IMR-90 (cell line): ENCODE measurements at regions not wholly inside any gene's neighbourhood (a gene's known extent, or its start where the extent isn't known, plus 50 kb on each side); places are given as distances from the start of the nearest gene placed in this dataset.

ENCODE experiments used
- ATAC-seq: fragments of 200-7000 bp; cut with Tn5 transposase; 2 replicates; pipeline ENCODE4 v1.9.1; 2020; ENCODE audit warnings: low read depth, mild to moderate bottlenecking, moderate library complexity
- BruUV-seq: library from RNA; stranded (reverse); fragments of 400-500 nt; replicated peaks from 2 replicates; lab custom pipeline; 2021; lab: Mats Ljungman, UMichigan
- CTCF ChIA-PET: fragments of 300-600 bp; formaldehyde crosslinking; extraction: SDS; loops from one replicate; lab custom pipeline; 2021; ENCODE audit warnings: antibody characterized with exemption; lab: Yijun Ruan, JAX
- POLR2A ChIA-PET: fragments of 300-600 bp; sonication (Branson Sonifier 250); formaldehyde crosslinking; loops from one replicate; lab custom pipeline; 2022; ENCODE audit warnings: antibody characterized with exemption; ENCODE audit not compliant: unreplicated experiment; lab: Charles Lee
- DNase-seq: peaks from one replicate; pipeline ENCODE4 v3.0.0; 2013
- H2AFZ ChIP-seq: replicated peaks from 2 replicates; pipeline ENCODE3; 2013; ENCODE audit warnings: low read length, mild to moderate bottlenecking; ENCODE audit not compliant: poor library complexity
- H2AK5ac ChIP-seq: 2 replicates; pipeline ENCODE4 v1.6.1; 2013; ENCODE audit warnings: low read depth, low read length, inconsistent platforms
- H2AK9ac ChIP-seq: replicated peaks from 2 replicates; pipeline ENCODE3; 2013; ENCODE audit warnings: mild to moderate bottlenecking, low read depth, low read length, moderate library complexity; ENCODE audit not compliant: poor library complexity
- H2BK120ac ChIP-seq: 2 replicates; pipeline ENCODE4 v1.6.1; 2013; ENCODE audit warnings: low read depth, low read length, inconsistent platforms
- H2BK15ac ChIP-seq: 3 replicates; pipeline ENCODE4 v1.6.1; 2013; ENCODE audit warnings: low read depth, low read length, inconsistent platforms
- H2BK20ac ChIP-seq: 2 replicates; pipeline ENCODE4 v1.6.1; 2013; ENCODE audit warnings: low read depth, mild to moderate bottlenecking, inconsistent platforms, low read length, moderate library complexity
- H2BK5ac ChIP-seq: 2 replicates; pipeline ENCODE4 v1.6.1; 2013; ENCODE audit warnings: mild to moderate bottlenecking, low read depth, low read length, inconsistent platforms; ENCODE audit not compliant: poor library complexity, severe bottlenecking
- H3K14ac ChIP-seq: replicated peaks from 2 replicates; pipeline ENCODE4 v1.6.1; 2013; ENCODE audit warnings: low read depth, low read length, inconsistent platforms
- H3K18ac ChIP-seq: 2 replicates; pipeline ENCODE4 v1.6.1; 2013; ENCODE audit warnings: low read depth, low read length, control low read depth
- H3K23ac ChIP-seq: 2 replicates; pipeline ENCODE4 v1.6.1; 2013; ENCODE audit warnings: low read depth, low read length, inconsistent platforms
- H3K27ac ChIP-seq: 2 replicates; pipeline ENCODE4 v1.5.1; 2013; ENCODE audit warnings: mild to moderate bottlenecking, control low read depth, low read length; ENCODE audit not compliant: insufficient read depth
- H3K27me3 ChIP-seq: 2 replicates; pipeline ENCODE4 v1.6.1; 2013; ENCODE audit warnings: low read length; ENCODE audit not compliant: control insufficient read depth, insufficient read depth
- H3K36me3 ChIP-seq: 2 replicates; pipeline ENCODE4 v1.6.1; 2013; ENCODE audit warnings: low read length, mixed read lengths; ENCODE audit not compliant: control insufficient read depth, insufficient read depth
- H3K4ac ChIP-seq: 2 replicates; pipeline ENCODE4 v1.6.1; 2013; ENCODE audit warnings: low read depth, low read length, inconsistent platforms
- H3K4me1 ChIP-seq: 2 replicates; pipeline ENCODE4 v1.6.1; 2013; ENCODE audit warnings: low read length, mixed read lengths; ENCODE audit not compliant: control insufficient read depth, insufficient read depth
- H3K4me2 ChIP-seq: 2 replicates; pipeline ENCODE4 v1.6.1; 2013; ENCODE audit warnings: low read depth, mild to moderate bottlenecking, control low read depth, low read length, moderate library complexity
- H3K4me3 ChIP-seq: 2 replicates; pipeline ENCODE4 v1.5.1; 2013; ENCODE audit warnings: low read depth, mild to moderate bottlenecking, control low read depth, low read length, moderate library complexity; ENCODE audit not compliant: insufficient read depth
- H3K56ac ChIP-seq: 2 replicates; pipeline ENCODE4 v1.6.1; 2013; ENCODE audit warnings: low read length, inconsistent platforms; ENCODE audit not compliant: insufficient read depth; ENCODE audit errors: extremely low read depth
- H3K79me1 ChIP-seq, 2 experiments: 2 replicates each; pipeline ENCODE4 v1.6.1; 2013; ENCODE audit warnings: low read length in 2 of 2, inconsistent platforms in 1 of 2, low read depth in 1 of 2
- H3K9ac ChIP-seq: 2 replicates; pipeline ENCODE4 v1.6.1; 2013; ENCODE audit warnings: low read depth, low read length, control low read depth
- H3K9me1 ChIP-seq: 2 replicates; pipeline ENCODE4 v1.6.1; 2013; ENCODE audit warnings: low read length, inconsistent platforms; ENCODE audit not compliant: insufficient read depth
- H3K9me3 ChIP-seq: 2 replicates; pipeline ENCODE4 v1.6.1; 2013; ENCODE audit warnings: low read length; ENCODE audit not compliant: control insufficient read depth, insufficient read depth
- H4K20me1 ChIP-seq: 2 replicates; pipeline ENCODE4 v1.6.1; 2013; ENCODE audit warnings: low read length, inconsistent platforms; ENCODE audit not compliant: insufficient read depth
- H4K5ac ChIP-seq: 2 replicates; pipeline ENCODE4 v1.6.1; 2013; ENCODE audit warnings: mild to moderate bottlenecking, low read depth, low read length, control low read depth
- H4K8ac ChIP-seq, 2 experiments: 2 replicates each; pipeline ENCODE4 v1.6.1; 2013; ENCODE audit warnings: low read depth in 2 of 2, low read length in 2 of 2, control low read depth in 1 of 2, inconsistent platforms in 1 of 2
- H4K91ac ChIP-seq: 2 replicates; pipeline ENCODE4 v1.6.1; 2013; ENCODE audit warnings: low read depth, low read length, inconsistent platforms; ENCODE audit not compliant: insufficient read depth
- CHD1 ChIP-seq: IDR thresholded peaks from 2 replicates; pipeline ENCODE4 v1.6.1; 2012; ENCODE audit warnings: low read depth, low read length, improper control_type of control experiment
- FOS ChIP-seq: fragments of 150-350 bp; IDR thresholded peaks from 2 replicates; pipeline ENCODE4 v1.6.1; 2016; ENCODE audit warnings: low read depth, low read length
- MAFK ChIP-seq: IDR thresholded peaks from 2 replicates; pipeline ENCODE4 v1.6.1; 2012; ENCODE audit warnings: low read depth, low read length, improper control_type of control experiment
- MAZ ChIP-seq: IDR thresholded peaks from 2 replicates; pipeline ENCODE4 v1.6.1; 2012; ENCODE audit warnings: low read depth, mild to moderate bottlenecking, low read length, improper control_type of control experiment, moderate library complexity, borderline replicate concordance
- MXI1 ChIP-seq: IDR thresholded peaks from 2 replicates; pipeline ENCODE4 v1.6.1; 2012; ENCODE audit warnings: low read depth, mild to moderate bottlenecking, low read length, moderate library complexity, borderline replicate concordance
- POLR2A ChIP-seq: IDR thresholded peaks from 2 replicates; pipeline ENCODE4 v1.6.1; 2012; ENCODE audit warnings: mild to moderate bottlenecking, low read depth, low read length
- RAD21 ChIP-seq: IDR thresholded peaks from 2 replicates; pipeline ENCODE4 v1.6.1; 2012; ENCODE audit warnings: low read length, improper control_type of control experiment
- SMC3 ChIP-seq: fragments of 150-350 bp; IDR thresholded peaks from 2 replicates; pipeline ENCODE4 v1.6.1; 2016; ENCODE audit warnings: low read depth, mild to moderate bottlenecking, antibody characterized with exemption, low read length, moderate library complexity
- WGBS, 2 experiments: methylation state at CpG; one replicate each; pipeline versions ENCODE4 v1.1.5 to v1.1.7; 2013; ENCODE audit warnings: missing lambda C conversion rate in 2 of 2; ENCODE audit not compliant: insufficient read length in 1 of 2; ENCODE audit errors: extremely low coverage in 2 of 2; 5-methylcytosine and 5-hydroxymethylcytosine counted together
- dilution Hi-C: fragments of 300-500 bp; cut with HindIII; formaldehyde crosslinking; loops from one replicate; pipeline ENCODE4 v1.14.3; 2018; ENCODE audit warnings: low sequenced_read_pairs; ENCODE audit not compliant: unreplicated experiment
- in situ Hi-C: fragments of 300-500 bp; cut with MboI; formaldehyde crosslinking; loops from 3 replicates; pipeline ENCODE4 v1.14.3; 2019; ENCODE audit warnings: low sequenced_read_pairs, inconsistent platforms, mixed read lengths
- intact Hi-C: fragments of 100-400 bp; cut with micrococcal nuclease; formaldehyde crosslinking; loops from 2 replicates; pipeline ENCODE4 v1.10.0; 2022

DNA sequence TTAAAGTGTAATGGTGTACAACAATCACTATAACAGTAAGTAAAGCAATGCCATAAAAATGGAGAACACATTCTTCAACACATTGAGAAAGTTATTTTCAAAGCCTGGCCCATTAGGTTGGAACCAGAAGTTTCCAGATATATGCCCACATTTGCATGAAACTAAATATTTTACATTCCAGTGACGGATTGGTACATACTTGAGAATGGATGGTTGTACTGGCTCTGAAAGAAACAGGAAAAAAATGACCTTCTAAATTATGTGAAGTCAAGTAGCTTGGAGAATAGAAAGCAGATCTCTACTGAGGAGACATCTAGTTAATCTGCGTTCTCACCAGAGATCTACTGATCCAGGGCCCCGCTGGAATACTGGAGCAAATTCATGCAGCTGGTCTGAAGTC, 1037.0 kb downstream of the NR2F1-AS1 start:
- peak overlapping the region; percentile 94; the same call in 1 of the 2 replicates for H4K5ac ChIP-seq
- peak overlapping the region; percentile 71; the same call in 1 of the 2 replicates for H2BK20ac ChIP-seq
- no peaks in the 10 kb centered on the region for H3K27me3 ChIP-seq
- peak overlapping the region; percentile 75 for H2BK120ac ChIP-seq
- peak overlapping the region in 1 of 2 experiments; percentile 57; a peak in 1 of 4 replicates for H4K8ac ChIP-seq
- H2AK5ac ChIP-seq, result no peak overlapping the region
- no peaks in the 10 kb centered on the region for H3K36me3 ChIP-seq
- peak overlapping the region; percentile 54; the same call in 1 of the 2 replicates for H3K4ac ChIP-seq
- H3K56ac ChIP-seq, result no peak overlapping the region
- WGBS, 2 experiments, result no CpG with 5 or more reads among the region's 3 CpGs
- no peak overlapping the region for H3K23ac ChIP-seq
- no peaks in the 10 kb centered on the region; the same call in 1 of the 2 replicates for H3K9me3 ChIP-seq
- dilution Hi-C loops, result no loop called here
- no peak overlapping the region for H3K9ac ChIP-seq
- in situ Hi-C loops, result loop anchor here (10.0 kb wide), 1 partner anchor 1031 kb away; no protein-coding TSS in a partner anchor
- peak overlapping the region; percentile 75; the same call in 1 of the 2 replicates for H3K4me2 ChIP-seq
- no TSS peak for BruUV-seq
- H3K18ac ChIP-seq, result peak overlapping the region; percentile 98
- POLR2A ChIA-PET, result no interaction called here
- H2BK5ac ChIP-seq, result peak overlapping the region; percentile 88
- H3K14ac ChIP-seq, result peak overlapping the region; percentile 20
- no peak overlapping the region for H3K4me3 ChIP-seq
- peak overlapping the region; percentile 68 for H3K27ac ChIP-seq
- H3K4me1 ChIP-seq, result peaks cover 4% of the 10 kb centered on the region
- no peak overlapping the region for H2BK15ac ChIP-seq
- H3K79me1 ChIP-seq, result no peaks in the 10 kb centered on the region
- no peaks in the 10 kb centered on the region for H3K9me1 ChIP-seq
- intact Hi-C loops, result no loop called here
- CTCF ChIA-PET, result interaction anchor here (0.6 to 1.2 kb wide), 2 partner anchors 26 to 1224 kb away, joined by 3 to 4 read pairs; no protein-coding TSS in a partner anchor
- no peak overlapping the region for H2AFZ ChIP-seq
- H2AK9ac ChIP-seq, result no peak overlapping the region
- TF ChIP-seq POLR2A, result no peak
- TF ChIP-seq RAD21, result no peak
- TF ChIP-seq CHD1, result no peak
- no peak for TF ChIP-seq MAFK
- TF ChIP-seq FOS, result no peak
- no peak for TF ChIP-seq MXI1
- TF ChIP-seq SMC3, result no peak
- TF ChIP-seq MAZ, result no peak
- DNase-seq, result no peak
- H4K91ac ChIP-seq, result peak overlapping the region; percentile 14; the same call in 1 of the 2 replicates
- ATAC-seq, result peak; percentile 28; the same call in 1 of the 2 replicates
- no peaks in the 10 kb centered on the region for H4K20me1 ChIP-seq
